Osteocyte (in vitro differentiated cells): ENCODE measurements at regions not wholly inside any gene's neighbourhood (a gene's known extent, or its start where the extent isn't known, plus 50 kb on each side); places are given as distances from the start of the nearest gene placed in this dataset.
"Not testable (repeated sequence)": the region's sequence is repeated elsewhere in the genome, so short reads cannot be mapped to it uniquely, and the experiment has no call there.

Experiments used
- DNase-seq: peaks from one replicate; pipeline ENCODE4 v3.0.0; 2021; ENCODE audit warnings: mixed read lengths; ENCODE audit not compliant: unreplicated experiment; ENCODE audit errors: extremely low spot score
- H3K27ac Mint-ChIP-seq: one replicate; pipeline ENCODE4 v1.8.0; 2021; ENCODE audit warnings: mild to moderate bottlenecking, mixed read lengths; ENCODE audit not compliant: unreplicated experiment
- H3K27me3 Mint-ChIP-seq: one replicate; pipeline ENCODE4 v1.8.0; 2021; ENCODE audit warnings: mixed read lengths; ENCODE audit not compliant: unreplicated experiment
- H3K36me3 Mint-ChIP-seq: one replicate; pipeline ENCODE4 v1.8.0; 2021; ENCODE audit warnings: mixed read lengths; ENCODE audit not compliant: unreplicated experiment
- H3K4me1 Mint-ChIP-seq: one replicate; pipeline ENCODE4 v1.8.0; 2021; ENCODE audit warnings: mixed read lengths; ENCODE audit not compliant: unreplicated experiment
- H3K4me3 Mint-ChIP-seq: one replicate; pipeline ENCODE4 v1.8.0; 2021; ENCODE audit warnings: mild to moderate bottlenecking, moderate library complexity, mixed read lengths; ENCODE audit not compliant: unreplicated experiment
- H3K9me3 Mint-ChIP-seq: one replicate; pipeline ENCODE4 v1.8.0; 2021; ENCODE audit warnings: mixed read lengths; ENCODE audit not compliant: unreplicated experiment
- CTCF ChIP-seq: fragments of 200-600 bp; sonication (generic); IDR thresholded peaks from 2 replicates; pipeline ENCODE4 v1.5.0; 2021; ENCODE audit warnings: antibody characterized with exemption, mild to moderate bottlenecking, moderate library complexity

GRCh38 chr4:82084747-82085146 lies 289.0 kb downstream of the HNRNPD start:
- Mint-ChIP-seq H3K9me3 (no peaks in the 10 kb centered on the region), H3K36me3 (no peaks in the 10 kb centered on the region), H3K4me1 (no peaks in the 10 kb centered on the region)

GRCh38 chr4:82077471-82077995 lies 296.3 kb downstream of the HNRNPD start:
- H3K36me3 Mint-ChIP-seq, H3K4me3 Mint-ChIP-seq, DNase-seq, H3K4me1 Mint-ChIP-seq, H3K9me3 Mint-ChIP-seq, H3K27me3 Mint-ChIP-seq, H3K27ac Mint-ChIP-seq: not testable (repeated sequence)

More at GRCh38 chr4:82084747-82085146, 289.0 kb downstream of the HNRNPD start:
- DNase-seq: no peak
- Mint-ChIP-seq H3K4me3 (no peak overlapping the region), H3K27me3 (no peaks in the 10 kb centered on the region), H3K27ac (no peak overlapping the region)
- TF ChIP-seq CTCF: no peak

- no peak overlapping the region for H3K27ac Mint-ChIP-seq
- TF ChIP-seq CTCF: no peak
- no peaks in the 10 kb centered on the region for H3K27me3 Mint-ChIP-seq
- H3K4me1 Mint-ChIP-seq: no peaks in the 10 kb centered on the region
- H3K36me3 Mint-ChIP-seq: no peaks in the 10 kb centered on the region
- DNase-seq: no peak
- no peaks in the 10 kb centered on the region for H3K9me3 Mint-ChIP-seq
- no peak overlapping the region for H3K4me3 Mint-ChIP-seq
Measured at GRCh38 chr4:82076809-82077208, 297.0 kb downstream of the HNRNPD start.

GRCh38 chr4:82076359-82076758 lies 297.4 kb downstream of the HNRNPD start:
- Mint-ChIP-seq H3K9me3 (no peaks in the 10 kb centered on the region), H3K27me3 (no peaks in the 10 kb centered on the region), H3K36me3 (no peaks in the 10 kb centered on the region), H3K27ac (no peak overlapping the region), H3K4me1 (no peaks in the 10 kb centered on the region), H3K4me3 (no peak overlapping the region)
- TF ChIP-seq CTCF: no peak
- no peak for DNase-seq

- Mint-ChIP-seq H3K9me3 (no peaks in the 10 kb centered on the region), H3K27me3 (no peaks in the 10 kb centered on the region), H3K36me3 (no peaks in the 10 kb centered on the region), H3K4me1 (no peaks in the 10 kb centered on the region), H3K27ac (no peak overlapping the region), H3K4me3 (no peak overlapping the region)
- no peak for TF ChIP-seq CTCF
- no peak for DNase-seq
Measured at GRCh38 chr4:82071951-82072350, 301.8 kb downstream of the HNRNPD start.
